WI38 (cell line): ENCODE measurements at regions not wholly inside any gene's neighbourhood (a gene's known extent, or its start where the extent isn't known, plus 50 kb on each side); places are given as distances from the start of the nearest gene placed in this dataset.
"Not testable (repeated sequence)": the region's sequence is repeated elsewhere in the genome, so short reads cannot be mapped to it uniquely, and the experiment has no call there.

Source experiments
- H3K4me3 ChIP-seq: 2 replicates; pipeline ENCODE4 v1.5.1; 2011; ENCODE audit warnings: low read depth, mild to moderate bottlenecking, control low read depth, low read length
- TF ChIP-seq, protein P1 (sequence below): IDR thresholded peaks from 2 replicates; pipeline ENCODE4 v1.5.1; 2012; ENCODE audit warnings: low read depth, mild to moderate bottlenecking, control low read depth, low read length

DNA sequence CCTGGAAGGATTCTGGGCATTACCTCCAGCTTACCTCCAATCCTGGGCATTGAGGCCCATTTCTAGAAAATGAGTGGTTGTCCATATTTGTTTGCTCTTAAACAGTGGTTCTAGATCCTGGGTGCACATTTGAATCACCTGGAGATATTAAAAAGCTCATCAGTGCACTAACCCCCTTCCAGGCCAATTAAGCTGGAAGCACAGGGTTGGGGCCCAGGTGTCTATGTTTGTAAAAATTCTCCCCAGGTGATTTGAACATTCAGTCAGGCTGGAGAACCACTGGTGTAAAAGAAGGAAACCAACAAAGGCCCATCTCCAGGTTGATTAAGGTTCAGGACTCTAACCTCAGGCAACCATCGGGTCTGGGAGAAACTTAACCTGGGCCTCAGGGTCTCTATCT lies 102.6 kb upstream of the NANOS1 start:
- TF ChIP-seq, protein P1, sequence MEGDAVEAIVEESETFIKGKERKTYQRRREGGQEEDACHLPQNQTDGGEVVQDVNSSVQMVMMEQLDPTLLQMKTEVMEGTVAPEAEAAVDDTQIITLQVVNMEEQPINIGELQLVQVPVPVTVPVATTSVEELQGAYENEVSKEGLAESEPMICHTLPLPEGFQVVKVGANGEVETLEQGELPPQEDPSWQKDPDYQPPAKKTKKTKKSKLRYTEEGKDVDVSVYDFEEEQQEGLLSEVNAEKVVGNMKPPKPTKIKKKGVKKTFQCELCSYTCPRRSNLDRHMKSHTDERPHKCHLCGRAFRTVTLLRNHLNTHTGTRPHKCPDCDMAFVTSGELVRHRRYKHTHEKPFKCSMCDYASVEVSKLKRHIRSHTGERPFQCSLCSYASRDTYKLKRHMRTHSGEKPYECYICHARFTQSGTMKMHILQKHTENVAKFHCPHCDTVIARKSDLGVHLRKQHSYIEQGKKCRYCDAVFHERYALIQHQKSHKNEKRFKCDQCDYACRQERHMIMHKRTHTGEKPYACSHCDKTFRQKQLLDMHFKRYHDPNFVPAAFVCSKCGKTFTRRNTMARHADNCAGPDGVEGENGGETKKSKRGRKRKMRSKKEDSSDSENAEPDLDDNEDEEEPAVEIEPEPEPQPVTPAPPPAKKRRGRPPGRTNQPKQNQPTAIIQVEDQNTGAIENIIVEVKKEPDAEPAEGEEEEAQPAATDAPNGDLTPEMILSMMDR, result no peak

DNA sequence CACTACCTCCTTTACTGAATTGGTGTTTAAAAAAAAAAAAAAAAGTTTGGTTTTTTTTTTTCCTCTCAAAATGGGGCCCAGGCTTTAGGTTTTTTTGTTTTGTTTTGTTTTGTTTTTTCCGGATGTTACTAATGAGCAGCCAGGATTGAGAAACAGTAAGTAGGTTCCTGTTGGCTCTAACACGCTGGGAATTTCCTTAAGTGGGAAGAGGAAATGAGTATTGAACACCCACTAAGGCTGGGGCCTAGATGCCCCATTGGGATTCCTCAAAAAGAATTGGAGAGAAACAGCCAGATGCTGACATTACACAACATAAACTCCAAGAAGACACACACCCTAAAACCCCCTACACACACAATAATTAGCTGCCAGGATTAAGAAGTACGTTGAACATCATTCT lies 102.2 kb upstream of the NANOS1 start:
- TF ChIP-seq, protein P1, result no peak

More for the DNA sequence above, 102.6 kb upstream of the NANOS1 start:
- no peak overlapping the region for H3K4me3 ChIP-seq

DNA sequence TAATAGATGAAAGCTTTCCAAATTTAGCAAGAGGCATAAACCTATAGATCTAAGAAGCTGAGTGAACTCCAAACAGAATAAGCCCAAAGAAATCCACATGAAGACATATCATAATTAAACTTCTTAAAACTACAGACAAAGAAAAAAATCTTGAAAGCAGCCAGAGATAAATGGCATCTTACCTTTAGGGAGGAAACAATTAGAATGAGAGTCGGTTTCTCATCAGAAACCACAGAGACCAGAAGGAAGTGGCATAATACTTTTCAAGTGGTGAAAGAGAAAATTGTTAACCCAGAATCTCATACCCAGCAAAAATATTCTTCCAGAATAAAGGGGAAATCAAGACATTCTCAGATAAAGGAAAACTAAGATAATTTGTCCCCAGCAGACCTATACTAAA lies 98.9 kb upstream of the NANOS1 start:
- no peak overlapping the region for H3K4me3 ChIP-seq
- TF ChIP-seq, protein P1, result no peak

More for the DNA sequence above, 102.2 kb upstream of the NANOS1 start:
- H3K4me3 ChIP-seq, result no peak overlapping the region

DNA sequence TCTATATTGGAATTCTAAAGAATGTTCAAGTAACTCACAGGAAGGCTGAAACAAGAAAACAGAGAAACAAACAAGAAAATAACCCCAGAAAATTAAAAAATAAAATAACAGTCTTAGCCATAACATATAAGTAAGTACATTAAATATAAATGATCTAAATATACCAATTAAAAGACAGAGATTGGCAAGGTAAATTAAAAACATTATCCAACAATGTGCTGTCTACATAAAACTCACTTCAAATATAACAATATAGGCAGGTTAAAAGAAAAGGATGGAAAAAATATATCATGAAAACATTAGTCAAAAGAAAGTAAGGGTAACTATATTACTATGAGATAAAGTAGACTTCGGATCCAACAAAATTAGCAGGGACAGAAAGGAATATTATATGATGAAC lies 98.1 kb upstream of the NANOS1 start:
- TF ChIP-seq, protein P1, result no peak
- no peak overlapping the region for H3K4me3 ChIP-seq

DNA sequence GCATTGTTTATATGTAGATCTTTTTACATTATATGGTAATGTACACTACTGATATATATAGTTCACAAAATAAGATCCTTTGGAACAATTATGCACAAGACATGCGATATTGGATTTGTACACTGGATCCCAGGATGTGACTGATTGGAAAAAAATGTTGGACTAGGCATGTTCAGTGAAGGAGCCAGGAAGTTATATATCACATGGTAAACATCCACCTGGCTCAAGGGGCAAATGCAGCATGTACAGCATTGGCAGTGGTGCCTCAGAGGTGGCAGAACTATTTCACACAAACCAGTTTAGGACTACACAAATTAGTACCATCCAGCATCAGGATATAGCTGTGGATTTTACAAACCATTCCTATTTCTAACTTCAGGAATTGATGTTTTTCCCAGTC lies 97.4 kb upstream of the NANOS1 start:
- H3K4me3 ChIP-seq, result not testable (repeated sequence)

DNA sequence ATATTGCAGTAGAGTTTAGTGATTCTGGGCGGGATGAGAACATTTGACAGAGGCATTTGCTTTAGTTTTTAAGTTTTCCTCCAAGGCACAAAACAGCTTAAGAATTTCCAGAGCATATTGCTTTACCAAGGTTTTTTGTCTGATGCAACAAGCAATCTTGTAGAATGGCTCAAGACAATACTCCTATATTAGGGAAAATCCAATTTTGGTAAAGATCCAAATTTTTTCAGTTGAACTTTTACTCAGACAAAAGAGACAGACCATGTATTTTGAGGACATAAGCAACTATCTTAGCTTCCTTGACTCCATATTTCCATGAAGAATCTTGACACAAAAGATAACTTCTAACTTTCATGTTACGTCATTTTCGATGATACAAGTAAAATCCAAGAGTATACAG lies 92.3 kb upstream of the NANOS1 start:
- H3K4me3 ChIP-seq, result no peak overlapping the region
- TF ChIP-seq, protein P1, result no peak

DNA sequence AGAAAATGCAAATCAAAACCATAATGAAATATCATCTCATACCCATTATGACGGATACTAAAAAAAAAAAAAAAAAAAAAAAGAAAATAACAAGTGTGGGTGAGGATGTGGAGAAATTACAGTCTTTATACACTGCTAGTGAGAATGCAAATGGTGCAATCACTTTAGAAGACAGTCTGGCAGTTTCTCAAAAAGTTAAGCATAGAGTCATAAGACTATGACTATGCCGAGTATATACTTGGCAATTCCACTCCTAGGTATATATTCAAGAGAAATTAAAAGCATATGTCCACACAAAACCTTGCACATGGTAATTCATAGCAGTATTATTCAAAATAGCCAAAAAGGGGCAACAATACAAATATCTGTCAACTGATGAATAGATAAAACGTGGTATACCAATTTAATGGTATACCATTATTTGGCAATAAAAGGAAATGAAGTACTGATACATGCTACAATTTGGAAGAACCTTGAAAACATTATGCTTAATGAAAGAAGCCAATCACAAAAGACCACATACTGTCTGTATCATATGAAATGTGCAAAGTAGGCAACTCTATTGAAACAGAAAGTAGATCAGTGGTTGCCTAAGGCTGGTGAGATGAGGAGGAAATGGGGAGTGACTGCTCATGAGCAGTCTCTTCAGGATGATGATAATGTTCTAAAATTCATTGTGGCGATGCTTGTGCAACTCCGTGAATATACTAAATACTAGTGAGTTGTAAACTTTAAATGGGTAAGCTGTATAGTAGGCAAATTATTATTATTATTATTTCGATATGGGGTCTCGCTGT lies 90.1 kb upstream of the NANOS1 start:
- H3K4me3 ChIP-seq, result no peak overlapping the region
- TF ChIP-seq, protein P1, result no peak

DNA sequence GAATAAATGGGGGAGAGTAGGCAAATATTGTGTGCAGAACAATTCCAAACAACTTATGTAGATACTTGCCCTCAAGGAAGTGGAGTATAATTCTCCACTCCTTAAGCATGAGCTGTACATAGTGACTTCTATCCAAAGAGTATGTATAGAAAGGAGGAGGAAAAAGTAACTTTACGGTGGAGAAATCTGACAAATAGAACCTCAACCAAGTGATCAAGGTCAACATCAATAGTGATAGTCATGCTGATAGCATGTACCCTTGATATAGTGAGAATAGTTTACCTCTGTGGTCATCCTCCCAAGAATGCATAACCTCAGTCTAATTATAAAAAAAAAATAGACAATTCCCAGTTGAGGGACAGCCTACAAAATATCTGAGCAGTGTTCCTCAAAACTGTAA lies 89.1 kb upstream of the NANOS1 start:
- TF ChIP-seq, protein P1, result no peak

More for the DNA sequence above, 89.1 kb upstream of the NANOS1 start:
- no peak overlapping the region for H3K4me3 ChIP-seq
